Liver (tissue), 8 donors: ENCODE measurements at regions not wholly inside any gene's neighbourhood (a gene's known extent, or its start where the extent isn't known, plus 50 kb on each side); places are given as distances from the start of the nearest gene placed in this dataset.

Source experiments
- DNase-seq: peaks from one replicate; pipeline ENCODE4 v3.0.0-alpha.2; 2017; ENCODE audit warnings: low spot score
- H3K27ac ChIP-seq, 2 donors: one replicate each; pipeline ENCODE4 v1.7.0; 2013; ENCODE audit warnings: inconsistent platforms in 2 of 2, low read length in 2 of 2, control low read depth in 1 of 2, low read depth in 1 of 2, mild to moderate bottlenecking in 1 of 2
- H3K27me3 ChIP-seq, 4 donors: one replicate each; pipeline versions ENCODE4 v1.6.1 to v1.7.0; 2013; ENCODE audit warnings: low read length in 3 of 4, inconsistent platforms in 1 of 4, mild to moderate bottlenecking in 1 of 4, moderate library complexity in 1 of 4; ENCODE audit not compliant: control insufficient read depth in 4 of 4, insufficient read depth in 4 of 4
- H3K36me3 ChIP-seq, 4 donors: one replicate each; pipeline versions ENCODE4 v1.6.1 to v1.7.0; 2013; ENCODE audit warnings: low read length in 3 of 4, mild to moderate bottlenecking in 3 of 4, low read depth in 1 of 4, moderate library complexity in 1 of 4; ENCODE audit not compliant: control insufficient read depth in 4 of 4, insufficient read depth in 3 of 4
- H3K4me1 ChIP-seq, 4 donors: one replicate each; pipeline versions ENCODE4 v1.6.1 to v1.7.0; 2013; ENCODE audit warnings: low read length in 3 of 4, mild to moderate bottlenecking in 3 of 4, moderate library complexity in 1 of 4; ENCODE audit not compliant: control insufficient read depth in 4 of 4, insufficient read depth in 4 of 4
- H3K4me3 ChIP-seq, 3 donors: one replicate each; pipeline versions ENCODE4 v1.6.1 to v1.7.0; 2013; ENCODE audit warnings: low read length in 3 of 3, control low read depth in 1 of 3, low read depth in 1 of 3, mild to moderate bottlenecking in 1 of 3
- H3K9ac ChIP-seq, 2 donors: one replicate each; pipeline ENCODE4 v1.7.0; 2013; ENCODE audit warnings: low read length in 2 of 2, mild to moderate bottlenecking in 2 of 2, moderate library complexity in 2 of 2, control low read depth in 1 of 2, low read depth in 1 of 2
- H3K9me3 ChIP-seq, 4 donors: one replicate each; pipeline versions ENCODE4 v1.6.1 to v1.7.0; 2013; ENCODE audit warnings: low read length in 3 of 4; ENCODE audit not compliant: control insufficient read depth in 4 of 4
- EGR1 ChIP-seq, 2 donors: IDR thresholded peaks; 2 replicates each; pipeline ENCODE4 v1.6.1; 2016 to 2018; ENCODE audit warnings: antibody characterized with exemption in 2 of 2, low read depth in 2 of 2
- FOXA1 ChIP-seq: IDR thresholded peaks from 2 replicates; pipeline ENCODE4 v1.6.1; 2016; ENCODE audit warnings: antibody characterized with exemption
- FOXA2 ChIP-seq: IDR thresholded peaks from 2 replicates; pipeline ENCODE4 v1.6.1; 2016; ENCODE audit warnings: antibody characterized with exemption
- HNF4A ChIP-seq, 2 donors: conservative IDR thresholded peaks; 2 replicates each; pipeline ENCODE4 v1.6.1; 2016; ENCODE audit warnings: antibody characterized with exemption in 2 of 2, mild to moderate bottlenecking in 2 of 2
- JUND ChIP-seq, 2 donors: IDR thresholded peaks; 2 replicates each; pipeline ENCODE4 v1.6.1; 2016; ENCODE audit warnings: antibody characterized with exemption in 2 of 2
- NR2F2 ChIP-seq: IDR thresholded peaks from 2 replicates; pipeline ENCODE4 v1.6.1; 2016; ENCODE audit warnings: antibody characterized with exemption
- RAD21 ChIP-seq, 2 donors: IDR thresholded peaks; 2 replicates each; pipeline ENCODE4 v1.6.1; 2016; ENCODE audit warnings: antibody characterized with exemption in 2 of 2, mild to moderate bottlenecking in 2 of 2
- RXRA ChIP-seq, 2 donors: IDR thresholded peaks; 2 replicates each; pipeline ENCODE4 v1.6.1; 2017 to 2018; ENCODE audit warnings: antibody characterized with exemption in 2 of 2, mild to moderate bottlenecking in 1 of 2
- SP1 ChIP-seq: IDR thresholded peaks from 2 replicates; pipeline ENCODE4 v1.6.1; 2018; ENCODE audit warnings: antibody characterized with exemption, mild to moderate bottlenecking
- TAF1 ChIP-seq: conservative IDR thresholded peaks from 2 replicates; pipeline ENCODE4 v1.6.1; 2016; ENCODE audit warnings: antibody characterized with exemption, mild to moderate bottlenecking
- WGBS: extraction: QIAGEN DNeasy Blood & Tissue Kit; methylation state at CpG from one replicate; pipeline ENCODE4 v1.1.7; 2013; 5-methylcytosine and 5-hydroxymethylcytosine counted together
- TF ChIP-seq, protein P1 (sequence below): IDR thresholded peaks from 2 replicates; pipeline ENCODE4 v1.6.1; 2016; ENCODE audit warnings: antibody characterized with exemption
- TF ChIP-seq, protein P2 (sequence below): IDR thresholded peaks from 2 replicates; pipeline ENCODE4 v1.6.1; 2016; ENCODE audit warnings: antibody characterized with exemption, mild to moderate bottlenecking
- TF ChIP-seq, protein P3 (sequence below): fragments of 150-350 bp; IDR thresholded peaks from 2 replicates; pipeline ENCODE4 v1.5.1; 2017; ENCODE audit warnings: improper control_type of control experiment, low read depth, low read length; ENCODE audit not compliant: missing input control
- TF ChIP-seq, protein P4 (sequence below): IDR thresholded peaks from 2 replicates; pipeline ENCODE4 v1.6.1; 2016; ENCODE audit warnings: antibody characterized with exemption
- donor health status: healthy.
- donor health status: healthy.
- donor health status: healthy.
- donor health status: healthy.
- donor health status: healthy.

DNA sequence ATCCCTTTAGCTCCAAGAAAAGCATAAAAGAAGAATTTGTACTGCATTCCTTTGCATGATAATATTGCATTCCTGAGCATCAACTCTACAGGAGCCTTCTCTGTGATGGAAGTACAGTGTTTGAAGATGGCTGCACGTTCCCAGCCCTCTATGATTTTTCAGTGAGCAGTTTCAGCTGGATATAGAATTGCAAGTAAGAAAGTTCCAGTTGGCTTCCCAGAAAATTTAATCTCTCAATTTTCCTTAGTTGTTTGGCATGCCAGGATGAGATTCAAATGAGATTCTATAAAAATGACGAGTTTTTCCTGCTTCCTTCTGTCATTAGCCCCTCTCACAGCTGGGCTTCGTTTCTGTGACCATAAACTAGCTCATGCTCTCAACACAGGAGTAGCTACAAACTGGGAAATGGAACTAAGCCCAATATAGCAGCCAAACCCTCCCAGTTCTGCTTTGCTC lies 109.9 kb downstream of the TTC8 start:
- H3K4me3 ChIP-seq, result no peak overlapping the region
- H3K9ac ChIP-seq, result no peak overlapping the region
- WGBS, result 57% methylated on average over 3 of the region's 3 CpGs
- no peaks in the 10 kb centered on the region for H3K9me3 ChIP-seq
- no peak for TF ChIP-seq EGR1 (IDR thresholded peaks at IDR 0.05; ENCODE audit: low read depth in 2 of 2)
- TF ChIP-seq HNF4A (conservative IDR thresholded peaks at IDR 0.05), result no peak
- TF ChIP-seq TAF1, result no peak
- no peak for TF ChIP-seq FOXA2
- TF ChIP-seq, protein P1, sequence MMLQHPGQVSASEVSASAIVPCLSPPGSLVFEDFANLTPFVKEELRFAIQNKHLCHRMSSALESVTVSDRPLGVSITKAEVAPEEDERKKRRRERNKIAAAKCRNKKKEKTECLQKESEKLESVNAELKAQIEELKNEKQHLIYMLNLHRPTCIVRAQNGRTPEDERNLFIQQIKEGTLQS, result no peak
- peaks cover 0 to 6% (median 0%) of the 10 kb centered on the region in 4 donors for H3K27me3 ChIP-seq
- no peak for DNase-seq
- H3K4me1 ChIP-seq, result no peaks in the 10 kb centered on the region
- no peaks in the 10 kb centered on the region for H3K36me3 ChIP-seq
- no peak overlapping the region for H3K27ac ChIP-seq

DNA sequence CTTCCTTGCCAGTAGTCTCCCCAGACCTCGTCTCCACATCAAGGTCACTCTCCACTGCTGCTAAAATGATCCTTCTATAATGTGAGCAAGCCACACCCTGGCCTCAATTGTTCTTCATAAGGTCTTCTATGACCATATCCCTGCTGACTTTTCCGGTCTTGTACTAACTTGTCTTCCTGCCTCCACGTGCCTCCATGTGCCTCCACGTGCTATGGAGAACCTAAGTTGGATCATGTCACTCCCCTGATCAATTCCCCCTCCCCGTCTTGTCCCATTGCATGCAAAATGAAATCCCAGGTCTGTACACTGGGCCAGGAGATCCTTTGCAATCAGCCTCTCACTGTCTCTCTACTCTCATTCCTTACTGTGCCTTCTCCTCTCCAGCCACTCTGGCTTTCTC lies 110.6 kb downstream of the TTC8 start:
- DNase-seq, result no peak
- no peak overlapping the region for H3K4me3 ChIP-seq
- no peaks in the 10 kb centered on the region for H3K4me1 ChIP-seq
- H3K9ac ChIP-seq, result no peak overlapping the region
- peaks cover 0 to 6% (median 0%) of the 10 kb centered on the region in 4 donors for H3K27me3 ChIP-seq
- H3K36me3 ChIP-seq, result no peaks in the 10 kb centered on the region
- TF ChIP-seq EGR1 (IDR thresholded peaks at IDR 0.05; ENCODE audit: low read depth in 2 of 2), result no peak
- no peak for TF ChIP-seq RXRA (IDR thresholded peaks at IDR 0.05)
- no peak for TF ChIP-seq RAD21 (IDR thresholded peaks at IDR 0.05)
- TF ChIP-seq, protein P2, sequence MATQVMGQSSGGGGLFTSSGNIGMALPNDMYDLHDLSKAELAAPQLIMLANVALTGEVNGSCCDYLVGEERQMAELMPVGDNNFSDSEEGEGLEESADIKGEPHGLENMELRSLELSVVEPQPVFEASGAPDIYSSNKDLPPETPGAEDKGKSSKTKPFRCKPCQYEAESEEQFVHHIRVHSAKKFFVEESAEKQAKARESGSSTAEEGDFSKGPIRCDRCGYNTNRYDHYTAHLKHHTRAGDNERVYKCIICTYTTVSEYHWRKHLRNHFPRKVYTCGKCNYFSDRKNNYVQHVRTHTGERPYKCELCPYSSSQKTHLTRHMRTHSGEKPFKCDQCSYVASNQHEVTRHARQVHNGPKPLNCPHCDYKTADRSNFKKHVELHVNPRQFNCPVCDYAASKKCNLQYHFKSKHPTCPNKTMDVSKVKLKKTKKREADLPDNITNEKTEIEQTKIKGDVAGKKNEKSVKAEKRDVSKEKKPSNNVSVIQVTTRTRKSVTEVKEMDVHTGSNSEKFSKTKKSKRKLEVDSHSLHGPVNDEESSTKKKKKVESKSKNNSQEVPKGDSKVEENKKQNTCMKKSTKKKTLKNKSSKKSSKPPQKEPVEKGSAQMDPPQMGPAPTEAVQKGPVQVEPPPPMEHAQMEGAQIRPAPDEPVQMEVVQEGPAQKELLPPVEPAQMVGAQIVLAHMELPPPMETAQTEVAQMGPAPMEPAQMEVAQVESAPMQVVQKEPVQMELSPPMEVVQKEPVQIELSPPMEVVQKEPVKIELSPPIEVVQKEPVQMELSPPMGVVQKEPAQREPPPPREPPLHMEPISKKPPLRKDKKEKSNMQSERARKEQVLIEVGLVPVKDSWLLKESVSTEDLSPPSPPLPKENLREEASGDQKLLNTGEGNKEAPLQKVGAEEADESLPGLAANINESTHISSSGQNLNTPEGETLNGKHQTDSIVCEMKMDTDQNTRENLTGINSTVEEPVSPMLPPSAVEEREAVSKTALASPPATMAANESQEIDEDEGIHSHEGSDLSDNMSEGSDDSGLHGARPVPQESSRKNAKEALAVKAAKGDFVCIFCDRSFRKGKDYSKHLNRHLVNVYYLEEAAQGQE, result no peak
- TF ChIP-seq, protein P3, sequence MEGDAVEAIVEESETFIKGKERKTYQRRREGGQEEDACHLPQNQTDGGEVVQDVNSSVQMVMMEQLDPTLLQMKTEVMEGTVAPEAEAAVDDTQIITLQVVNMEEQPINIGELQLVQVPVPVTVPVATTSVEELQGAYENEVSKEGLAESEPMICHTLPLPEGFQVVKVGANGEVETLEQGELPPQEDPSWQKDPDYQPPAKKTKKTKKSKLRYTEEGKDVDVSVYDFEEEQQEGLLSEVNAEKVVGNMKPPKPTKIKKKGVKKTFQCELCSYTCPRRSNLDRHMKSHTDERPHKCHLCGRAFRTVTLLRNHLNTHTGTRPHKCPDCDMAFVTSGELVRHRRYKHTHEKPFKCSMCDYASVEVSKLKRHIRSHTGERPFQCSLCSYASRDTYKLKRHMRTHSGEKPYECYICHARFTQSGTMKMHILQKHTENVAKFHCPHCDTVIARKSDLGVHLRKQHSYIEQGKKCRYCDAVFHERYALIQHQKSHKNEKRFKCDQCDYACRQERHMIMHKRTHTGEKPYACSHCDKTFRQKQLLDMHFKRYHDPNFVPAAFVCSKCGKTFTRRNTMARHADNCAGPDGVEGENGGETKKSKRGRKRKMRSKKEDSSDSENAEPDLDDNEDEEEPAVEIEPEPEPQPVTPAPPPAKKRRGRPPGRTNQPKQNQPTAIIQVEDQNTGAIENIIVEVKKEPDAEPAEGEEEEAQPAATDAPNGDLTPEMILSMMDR, result no peak
- TF ChIP-seq FOXA2, result no peak
- no peak for TF ChIP-seq FOXA1
- TF ChIP-seq SP1, result no peak
- no peak for TF ChIP-seq JUND (IDR thresholded peaks at IDR 0.05)
- TF ChIP-seq, protein P4, sequence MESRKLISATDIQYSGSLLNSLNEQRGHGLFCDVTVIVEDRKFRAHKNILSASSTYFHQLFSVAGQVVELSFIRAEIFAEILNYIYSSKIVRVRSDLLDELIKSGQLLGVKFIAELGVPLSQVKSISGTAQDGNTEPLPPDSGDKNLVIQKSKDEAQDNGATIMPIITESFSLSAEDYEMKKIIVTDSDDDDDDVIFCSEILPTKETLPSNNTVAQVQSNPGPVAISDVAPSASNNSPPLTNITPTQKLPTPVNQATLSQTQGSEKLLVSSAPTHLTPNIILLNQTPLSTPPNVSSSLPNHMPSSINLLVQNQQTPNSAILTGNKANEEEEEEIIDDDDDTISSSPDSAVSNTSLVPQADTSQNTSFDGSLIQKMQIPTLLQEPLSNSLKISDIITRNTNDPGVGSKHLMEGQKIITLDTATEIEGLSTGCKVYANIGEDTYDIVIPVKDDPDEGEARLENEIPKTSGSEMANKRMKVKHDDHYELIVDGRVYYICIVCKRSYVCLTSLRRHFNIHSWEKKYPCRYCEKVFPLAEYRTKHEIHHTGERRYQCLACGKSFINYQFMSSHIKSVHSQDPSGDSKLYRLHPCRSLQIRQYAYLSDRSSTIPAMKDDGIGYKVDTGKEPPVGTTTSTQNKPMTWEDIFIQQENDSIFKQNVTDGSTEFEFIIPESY, result no peak
- no peak for TF ChIP-seq NR2F2
- no peak overlapping the region for H3K27ac ChIP-seq
- WGBS, result 78% methylated on average over 5 of the region's 5 CpGs
- H3K9me3 ChIP-seq, result no peaks in the 10 kb centered on the region
